ENCODE measurements at regions not wholly inside any gene's neighbourhood (a gene's known extent, or its start where the extent isn't known, plus 50 kb on each side); places are given as distances from the start of the nearest gene placed in this dataset.

DNA sequence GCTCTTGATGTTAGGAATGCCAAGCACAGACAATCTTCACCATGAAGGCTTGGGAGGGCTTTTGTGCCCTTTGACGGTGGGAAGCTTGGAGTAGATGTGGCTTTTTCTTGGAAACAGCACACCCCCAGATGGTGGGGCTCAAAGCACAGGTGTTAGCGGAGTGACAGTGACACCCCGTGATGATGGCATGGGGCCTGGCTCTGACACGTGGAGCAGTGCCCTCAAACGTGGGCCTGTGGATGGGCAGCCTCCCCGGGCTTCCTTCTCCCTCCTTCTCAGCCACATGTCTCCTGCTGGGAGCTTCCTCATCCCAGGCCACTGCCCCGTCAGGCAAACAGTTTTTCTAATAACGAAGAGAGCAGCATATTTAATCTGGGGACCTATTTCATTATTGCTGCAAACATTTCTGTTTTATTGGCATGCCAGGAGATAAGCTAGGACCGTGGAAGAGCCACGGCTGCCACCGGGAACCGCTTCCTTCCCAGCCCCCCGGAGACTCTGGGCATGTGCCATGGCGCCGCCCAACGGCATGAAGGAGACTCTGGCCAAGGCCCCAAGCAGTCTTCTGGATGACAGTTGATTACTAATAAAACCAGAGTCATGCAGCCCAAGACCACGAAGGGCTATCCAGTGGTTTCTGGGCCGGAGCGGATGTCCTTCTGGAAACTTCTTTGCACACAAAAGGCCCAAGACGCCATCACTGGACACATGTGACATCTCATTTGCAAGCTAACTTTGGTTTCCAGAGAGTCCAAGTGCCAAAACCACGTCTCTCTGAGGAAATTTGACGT lies 280.3 kb upstream of the FOXF1 start:
- H3K4me3 Mint-ChIP-seq (ENCODE audit: unreplicated experiment), result no peak overlapping the region
- Histone ChIP-seq H3K79me2 (ENCODE audit: insufficient read depth, low read length) (no peaks in the 10 kb centered on the region), H3K27ac (ENCODE audit: low read depth, low read length) (no peak overlapping the region), H3K9ac (ENCODE audit: low read length) (no peak overlapping the region), H3K36me3 (ENCODE audit: insufficient read depth, low read length) (no peaks in the 10 kb centered on the region), H2AFZ (ENCODE audit: low read depth, low read length) (no peak overlapping the region), H4K20me1 (ENCODE audit: insufficient read depth, low read length) (no peaks in the 10 kb centered on the region), H3K4me2 (ENCODE audit: low read length) (no peak overlapping the region), H3K27me3 (ENCODE audit: insufficient read depth, low read length) (peaks cover 4% of the 10 kb centered on the region), H3K4me1 (ENCODE audit: insufficient read depth, low read length) (no peaks in the 10 kb centered on the region), H3K9me3 (ENCODE audit: insufficient read depth, low read depth, low read length) (no peaks in the 10 kb centered on the region), H3K4me3 (ENCODE audit: insufficient read depth, low read depth, low read length) (no peak overlapping the region)
- H3K27ac Mint-ChIP-seq (ENCODE audit: unreplicated experiment), result no peak overlapping the region
- TF ChIP-seq EZH2 (IDR thresholded peaks at IDR 0.05; ENCODE audit: insufficient read depth, low read length), result no peak
- TF ChIP-seq, protein P1, sequence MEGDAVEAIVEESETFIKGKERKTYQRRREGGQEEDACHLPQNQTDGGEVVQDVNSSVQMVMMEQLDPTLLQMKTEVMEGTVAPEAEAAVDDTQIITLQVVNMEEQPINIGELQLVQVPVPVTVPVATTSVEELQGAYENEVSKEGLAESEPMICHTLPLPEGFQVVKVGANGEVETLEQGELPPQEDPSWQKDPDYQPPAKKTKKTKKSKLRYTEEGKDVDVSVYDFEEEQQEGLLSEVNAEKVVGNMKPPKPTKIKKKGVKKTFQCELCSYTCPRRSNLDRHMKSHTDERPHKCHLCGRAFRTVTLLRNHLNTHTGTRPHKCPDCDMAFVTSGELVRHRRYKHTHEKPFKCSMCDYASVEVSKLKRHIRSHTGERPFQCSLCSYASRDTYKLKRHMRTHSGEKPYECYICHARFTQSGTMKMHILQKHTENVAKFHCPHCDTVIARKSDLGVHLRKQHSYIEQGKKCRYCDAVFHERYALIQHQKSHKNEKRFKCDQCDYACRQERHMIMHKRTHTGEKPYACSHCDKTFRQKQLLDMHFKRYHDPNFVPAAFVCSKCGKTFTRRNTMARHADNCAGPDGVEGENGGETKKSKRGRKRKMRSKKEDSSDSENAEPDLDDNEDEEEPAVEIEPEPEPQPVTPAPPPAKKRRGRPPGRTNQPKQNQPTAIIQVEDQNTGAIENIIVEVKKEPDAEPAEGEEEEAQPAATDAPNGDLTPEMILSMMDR (IDR thresholded peaks at IDR 0.05; ENCODE audit: insufficient read depth, low read depth, low read length), result no peak
- H3K27me3 Mint-ChIP-seq (ENCODE audit: low read depth, unreplicated experiment), result peaks cover 29% of the 10 kb centered on the region
- H3K4me1 Mint-ChIP-seq (ENCODE audit: low read depth, unreplicated experiment), result no peaks in the 10 kb centered on the region
- FAIRE-seq (no peak), DNase-seq (ENCODE audit: low read depth) (peak; percentile 10)
- peaks cover 1% of the 10 kb centered on the region for H3K9me3 Mint-ChIP-seq (ENCODE audit: unreplicated experiment)
- H3K36me3 Mint-ChIP-seq (ENCODE audit: low read depth, unreplicated experiment), result no peaks in the 10 kb centered on the region

DNA sequence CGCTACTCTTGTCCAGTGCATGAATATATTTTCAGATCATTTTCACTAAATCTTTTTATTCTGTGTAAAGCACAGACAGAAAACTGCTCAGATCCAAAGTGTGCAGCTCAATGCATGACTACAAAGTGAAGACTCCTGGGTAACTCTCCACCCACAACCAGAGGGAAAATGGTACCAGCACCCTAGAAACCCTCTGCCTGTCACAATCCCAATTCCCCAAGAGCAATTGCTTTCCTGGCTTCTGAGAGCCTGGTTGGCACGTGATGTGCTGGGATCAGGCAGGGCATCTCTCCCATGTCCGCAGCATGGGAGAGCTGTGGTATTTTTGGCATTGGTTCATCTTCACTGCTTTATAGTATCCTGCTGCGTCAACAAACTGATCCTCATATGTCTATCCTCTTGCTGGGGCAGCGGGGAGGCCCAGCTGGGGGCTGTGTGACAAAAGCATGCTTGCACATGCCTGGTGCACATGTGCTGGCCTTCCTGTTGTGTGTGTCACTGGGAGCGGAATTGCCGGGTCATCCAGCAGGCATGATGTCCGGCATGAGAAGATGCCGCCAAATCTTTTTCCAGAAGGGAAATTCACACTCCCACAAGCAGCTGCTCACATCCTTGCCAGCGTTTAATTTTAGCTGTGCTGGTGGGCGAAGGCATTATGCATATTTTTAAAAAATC lies 278.9 kb upstream of the FOXF1 start:
- DNase-seq (ENCODE audit: low read depth) (no peak), FAIRE-seq (no peak)
- H3K36me3 ChIP-seq (ENCODE audit: insufficient read depth, low read length), result no peaks in the 10 kb centered on the region
- H4K20me1 ChIP-seq (ENCODE audit: insufficient read depth, low read length), result no peaks in the 10 kb centered on the region
- Mint-ChIP-seq H3K4me1 (ENCODE audit: low read depth, unreplicated experiment) (no peaks in the 10 kb centered on the region), H3K36me3 (ENCODE audit: low read depth, unreplicated experiment) (no peaks in the 10 kb centered on the region), H3K27ac (ENCODE audit: unreplicated experiment) (no peak overlapping the region), H3K4me3 (ENCODE audit: unreplicated experiment) (no peak overlapping the region), H3K9me3 (ENCODE audit: unreplicated experiment) (peaks cover 1% of the 10 kb centered on the region), H3K27me3 (ENCODE audit: low read depth, unreplicated experiment) (peaks cover 29% of the 10 kb centered on the region)
- H3K27ac ChIP-seq (ENCODE audit: low read depth, low read length), result no peak overlapping the region
- no peak overlapping the region for H3K9ac ChIP-seq (ENCODE audit: low read length)
- no peak overlapping the region for H3K4me3 ChIP-seq (ENCODE audit: insufficient read depth, low read depth, low read length)
- H3K79me2 ChIP-seq (ENCODE audit: insufficient read depth, low read length), result no peaks in the 10 kb centered on the region
- no peak overlapping the region for H3K4me2 ChIP-seq (ENCODE audit: low read length)
- peaks cover 4% of the 10 kb centered on the region for H3K27me3 ChIP-seq (ENCODE audit: insufficient read depth, low read length)
- H3K4me1 ChIP-seq (ENCODE audit: insufficient read depth, low read length), result no peaks in the 10 kb centered on the region
- no peak overlapping the region for H2AFZ ChIP-seq (ENCODE audit: low read depth, low read length)
- H3K9me3 ChIP-seq (ENCODE audit: insufficient read depth, low read depth, low read length), result no peaks in the 10 kb centered on the region
- TF ChIP-seq, protein P1 (IDR thresholded peaks at IDR 0.05; ENCODE audit: insufficient read depth, low read depth, low read length), result no peak
- TF ChIP-seq EZH2 (IDR thresholded peaks at IDR 0.05; ENCODE audit: insufficient read depth, low read length), result no peak

DNA sequence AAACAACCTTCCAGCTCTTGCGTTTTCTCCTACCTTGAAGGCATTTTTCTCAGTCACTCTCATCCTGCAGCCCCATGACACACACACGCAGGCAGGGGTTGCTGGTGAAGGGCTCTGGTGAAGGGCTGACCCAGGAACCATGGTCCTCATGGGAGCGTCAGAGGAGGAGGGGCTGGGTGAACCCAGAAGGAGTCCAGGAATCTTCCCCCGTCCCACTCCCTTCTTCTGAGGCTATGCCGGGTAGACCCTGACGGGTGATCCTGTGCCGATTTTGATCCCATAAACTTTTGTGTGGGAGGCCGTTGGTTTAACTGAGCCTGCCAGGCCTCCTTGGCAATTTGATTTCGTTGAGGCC lies 278.4 kb upstream of the FOXF1 start:
- Histone ChIP-seq H4K20me1 (ENCODE audit: insufficient read depth, low read length) (no peaks in the 10 kb centered on the region), H3K9me3 (ENCODE audit: insufficient read depth, low read depth, low read length) (no peaks in the 10 kb centered on the region), H3K4me2 (ENCODE audit: low read length) (no peak overlapping the region), H3K4me1 (ENCODE audit: insufficient read depth, low read length) (no peaks in the 10 kb centered on the region), H3K9ac (ENCODE audit: low read length) (no peak overlapping the region), H3K79me2 (ENCODE audit: insufficient read depth, low read length) (no peaks in the 10 kb centered on the region), H3K36me3 (ENCODE audit: insufficient read depth, low read length) (no peaks in the 10 kb centered on the region), H3K27ac (ENCODE audit: low read depth, low read length) (no peak overlapping the region), H3K4me3 (ENCODE audit: insufficient read depth, low read depth, low read length) (no peak overlapping the region), H2AFZ (ENCODE audit: low read depth, low read length) (no peak overlapping the region), H3K27me3 (ENCODE audit: insufficient read depth, low read length) (peaks cover 4% of the 10 kb centered on the region)
- Mint-ChIP-seq H3K9me3 (ENCODE audit: unreplicated experiment) (peaks cover 1% of the 10 kb centered on the region), H3K4me3 (ENCODE audit: unreplicated experiment) (no peak overlapping the region), H3K27me3 (ENCODE audit: low read depth, unreplicated experiment) (peaks cover 29% of the 10 kb centered on the region), H3K36me3 (ENCODE audit: low read depth, unreplicated experiment) (no peaks in the 10 kb centered on the region), H3K4me1 (ENCODE audit: low read depth, unreplicated experiment) (no peaks in the 10 kb centered on the region), H3K27ac (ENCODE audit: unreplicated experiment) (no peak overlapping the region)
- FAIRE-seq, result no peak
- TF ChIP-seq, protein P1 (IDR thresholded peaks at IDR 0.05; ENCODE audit: insufficient read depth, low read depth, low read length), result no peak
- TF ChIP-seq EZH2 (IDR thresholded peaks at IDR 0.05; ENCODE audit: insufficient read depth, low read length), result no peak
- no peak for DNase-seq (ENCODE audit: low read depth)

Measured in astrocyte (in vitro differentiated cells and primary cell).